A549 (cell line): ENCODE measurements at regions not wholly inside any gene's neighbourhood (a gene's known extent, or its start where the extent isn't known, plus 50 kb on each side); places are given as distances from the start of the nearest gene placed in this dataset.

Source experiments
- BHLHE40 ChIP-seq: IDR thresholded peaks from 2 replicates; pipeline ENCODE4 v1.6.1; 2012; ENCODE audit warnings: low read depth, low read length, inconsistent platforms
- CTCF ChIP-seq: fragments of >200 bp; sonication (Bioruptor Twin); formaldehyde crosslinking; IDR thresholded peaks from 3 replicates; pipeline ENCODE4 v1.5.1; 2016
- E2F6 ChIP-seq: IDR thresholded peaks from 2 replicates; pipeline ENCODE4 v1.6.1; 2012; ENCODE audit warnings: low read depth, borderline replicate concordance
- EHMT2 ChIP-seq: fragments of 200-600 bp; sonication (generic); IDR thresholded peaks from 2 replicates; pipeline ENCODE4 v1.6.1; 2016; ENCODE audit warnings: antibody characterized with exemption, low read depth, mild to moderate bottlenecking, moderate library complexity
- ESRRA ChIP-seq: fragments of 150-350 bp; IDR thresholded peaks from 2 replicates; pipeline ENCODE4 v1.6.1; 2014; ENCODE audit warnings: mild to moderate bottlenecking, low read length, borderline replicate concordance
- FOSL2 ChIP-seq, 2 experiments: fragments of 450-650 bp in 1 of 2; fragments of >200 bp in 1 of 2; sonication (Bioruptor Twin) in 1 of 2; formaldehyde crosslinking; IDR thresholded peaks; 2 replicates each; pipeline versions ENCODE4 v1.5.0 to v1.6.1; 2016 to 2020; ENCODE audit warnings: mild to moderate bottlenecking in 1 of 2, moderate library complexity in 1 of 2
- MAFK ChIP-seq: fragments of 450-650 bp; IDR thresholded peaks from 2 replicates; pipeline ENCODE4 v1.6.1; 2014; ENCODE audit not compliant: partially characterized antibody
- MAX ChIP-seq: IDR thresholded peaks from 2 replicates; pipeline ENCODE4 v1.6.1; 2012
- POLR2A ChIP-seq: IDR thresholded peaks from 2 replicates; pipeline ENCODE4 v1.6.1; 2012; ENCODE audit warnings: mild to moderate bottlenecking, low read length
- REST ChIP-seq: fragments of 200-600 bp; sonication (generic); IDR thresholded peaks from 2 replicates; pipeline ENCODE4 v1.6.1; 2016; ENCODE audit warnings: antibody characterized with exemption, mild to moderate bottlenecking, moderate library complexity
- ZSCAN20 ChIP-seq: fragments of 250-450 bp; sonication (Bioruptor Pico); IDR thresholded peaks from 2 replicates; pipeline ENCODE4 v1.8.0; 2022; ENCODE audit warnings: mild to moderate bottlenecking, moderate library complexity

GRCh38 chr14:54109521-54110120 lies 153.0 kb upstream of the BMP4 start:
- TF ChIP-seq CTCF, result no peak
- no peak for TF ChIP-seq MAFK
- TF ChIP-seq BHLHE40, result no peak
- TF ChIP-seq E2F6, result no peak
- no peak for TF ChIP-seq MAX
- no peak for TF ChIP-seq EHMT2
- no peak for TF ChIP-seq ZSCAN20 (CRISPR knock-in tag)
- TF ChIP-seq REST, result no peak
- TF ChIP-seq FOSL2 (IDR thresholded peaks at IDR 0.05), result no peak
- no peak for TF ChIP-seq FOSL2 (CRISPR knock-in tag; IDR thresholded peaks at IDR 0.05)
- TF ChIP-seq POLR2A, result no peak
- no peak for TF ChIP-seq ESRRA
